Right renal pelvis (tissue), 4 donors: ENCODE measurements at regions not wholly inside any gene's neighbourhood (a gene's known extent, or its start where the extent isn't known, plus 50 kb on each side); places are given as distances from the start of the nearest gene placed in this dataset.

ENCODE experiments used
- DNase-seq, 4 donors: peaks; one replicate each; pipeline ENCODE4 v3.0.0-alpha.2; 2013; ENCODE audit warnings: low read depth in 4 of 4, low spot score in 3 of 4, missing footprints in 1 of 4

- no peak for DNase-seq
Observed at GRCh38 chr7:18444826-18445225, 50.7 kb upstream of the HDAC9 start.

DNA sequence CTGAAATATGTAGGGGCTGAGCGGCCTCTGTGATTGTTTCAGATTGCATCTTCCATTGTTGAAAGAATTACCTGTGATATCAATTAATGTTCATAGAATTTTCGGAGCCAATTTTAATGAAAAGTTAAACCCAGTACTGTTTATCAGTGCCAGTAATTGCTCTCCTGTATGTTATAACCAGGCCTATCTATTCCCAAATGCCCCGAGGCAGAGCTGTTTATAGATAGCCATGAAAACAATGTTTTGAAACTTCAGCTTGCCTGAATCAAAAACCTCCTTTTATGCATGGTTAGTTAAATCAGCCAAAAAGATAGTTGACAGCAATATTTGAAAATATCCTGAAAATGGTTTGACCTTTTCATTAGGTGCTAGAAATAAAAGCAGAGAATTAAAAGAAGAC is 50.1 kb upstream of the HDAC9 start:
- DNase-seq: no peak
